Ectodermal cell (in vitro differentiated cells): ENCODE measurements at regions not wholly inside any gene's neighbourhood (a gene's known extent, or its start where the extent isn't known, plus 50 kb on each side); places are given as distances from the start of the nearest gene placed in this dataset.

Source experiments
- H3K27ac ChIP-seq: 2 replicates; pipeline ENCODE4 v1.7.0; 2013; ENCODE audit warnings: mild to moderate bottlenecking, low read depth, low read length; ENCODE audit not compliant: insufficient read depth, poor library complexity, severe bottlenecking
- H3K27me3 ChIP-seq: 2 replicates; pipeline ENCODE4 v1.7.0; 2013; ENCODE audit warnings: mild to moderate bottlenecking, low read length; ENCODE audit not compliant: insufficient read depth, control insufficient read depth, poor library complexity, severe bottlenecking
- H3K36me3 ChIP-seq: one replicate; pipeline ENCODE4 v1.7.0; 2013; ENCODE audit warnings: low read length; ENCODE audit not compliant: control insufficient read depth, insufficient read depth
- H3K4me1 ChIP-seq: one replicate; pipeline ENCODE4 v1.7.0; 2013; ENCODE audit warnings: low read length; ENCODE audit not compliant: control insufficient read depth, insufficient read depth
- H3K4me3 ChIP-seq: 2 replicates; pipeline ENCODE4 v1.7.0; 2013; ENCODE audit warnings: low read depth, low read length, control low read depth; ENCODE audit not compliant: insufficient read depth
- H3K9me3 ChIP-seq: 2 replicates; pipeline ENCODE4 v1.7.0; 2013; ENCODE audit warnings: mild to moderate bottlenecking, low read length, moderate library complexity; ENCODE audit not compliant: control insufficient read depth
- WGBS, 2 experiments: methylation state at CpG; one replicate each; pipeline ENCODE4 v1.1.7; 2013; ENCODE audit warnings: missing lambda C conversion rate in 2 of 2; 5-methylcytosine and 5-hydroxymethylcytosine counted together

GRCh38 chr3:14288833-14289451, 110.3 kb downstream of the LSM3 start:
- Histone ChIP-seq H3K27me3 (no peaks in the 10 kb centered on the region), H3K4me3 (no peak overlapping the region), H3K9me3 (no peaks in the 10 kb centered on the region), H3K36me3 (no peaks in the 10 kb centered on the region), H3K4me1 (peaks cover 12% of the 10 kb centered on the region), H3K27ac (no peak overlapping the region)
- 81 to 87% methylated on average over 4 to 5 of the region's 5 CpGs for WGBS, 2 experiments

- H3K36me3 ChIP-seq: no peaks in the 10 kb centered on the region
- no peaks in the 10 kb centered on the region for H3K27me3 ChIP-seq
- H3K27ac ChIP-seq: no peak overlapping the region
- 68 to 72% methylated on average over 7 of the region's 7 CpGs for WGBS, 2 experiments
- no peak overlapping the region for H3K4me3 ChIP-seq
- H3K9me3 ChIP-seq: no peaks in the 10 kb centered on the region
- peaks cover 9% of the 10 kb centered on the region for H3K4me1 ChIP-seq
Observed at GRCh38 chr3:14289590-14290461, 111.2 kb downstream of the LSM3 start.

DNA sequence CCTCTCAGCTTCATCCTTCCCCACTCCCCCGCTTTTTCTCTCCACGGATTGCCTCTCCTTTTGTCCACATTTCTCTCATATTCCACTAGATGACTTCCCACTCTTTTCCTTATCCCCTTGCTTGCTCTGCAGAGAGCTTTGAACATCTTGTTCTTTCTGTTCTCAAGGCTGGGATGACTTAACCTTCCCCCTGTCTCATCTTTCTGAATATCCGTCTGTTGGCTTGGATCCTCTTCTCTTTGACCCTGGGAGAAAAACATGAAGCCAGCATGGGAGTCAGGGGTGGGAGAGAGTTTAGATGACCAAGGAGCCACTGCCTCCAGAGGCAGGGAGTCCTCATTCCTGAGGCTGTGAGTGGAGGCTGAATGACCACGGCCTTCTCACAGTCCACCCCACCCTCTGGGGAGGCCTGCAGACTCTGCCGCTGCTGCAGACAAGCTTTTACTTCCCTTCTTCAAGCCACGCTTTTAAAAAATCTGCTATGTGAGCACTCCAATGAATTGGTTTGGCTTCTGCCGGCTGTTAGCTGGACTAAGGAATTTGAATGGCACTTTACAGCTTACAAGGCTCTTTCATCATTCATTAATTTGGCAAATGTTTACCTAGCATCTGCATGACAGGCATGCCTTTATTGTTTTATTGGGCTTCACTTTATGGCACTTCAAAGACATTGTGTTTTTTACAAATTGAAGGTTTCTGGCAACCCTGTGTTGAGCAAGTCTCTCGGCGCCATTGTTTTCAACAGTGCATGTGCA, 111.6 kb upstream of the SLC6A6 start:
- no peaks in the 10 kb centered on the region for H3K27me3 ChIP-seq
- H3K4me3 ChIP-seq: no peak overlapping the region
- H3K9me3 ChIP-seq: no peaks in the 10 kb centered on the region
- H3K4me1 ChIP-seq: peaks cover under 1% of the 10 kb centered on the region
- no peaks in the 10 kb centered on the region for H3K36me3 ChIP-seq
- no peak overlapping the region for H3K27ac ChIP-seq
- 60 to 72% methylated on average over 9 of the region's 9 CpGs for WGBS, 2 experiments

GRCh38 chr3:14295037-14295436, 107.4 kb upstream of the SLC6A6 start:
- H3K36me3 ChIP-seq: no peaks in the 10 kb centered on the region
- WGBS, 2 experiments: 97 to 100% methylated on average over 3 of the region's 3 CpGs
- no peak overlapping the region for H3K27ac ChIP-seq
- H3K4me3 ChIP-seq: no peak overlapping the region
- no peaks in the 10 kb centered on the region for H3K27me3 ChIP-seq
- H3K9me3 ChIP-seq: no peaks in the 10 kb centered on the region
- H3K4me1 ChIP-seq: no peaks in the 10 kb centered on the region

- H3K4me3 ChIP-seq: no peak overlapping the region
- H3K36me3 ChIP-seq: no peaks in the 10 kb centered on the region
- no peak overlapping the region for H3K27ac ChIP-seq
- no peaks in the 10 kb centered on the region for H3K4me1 ChIP-seq
- H3K27me3 ChIP-seq: no peaks in the 10 kb centered on the region
- no peaks in the 10 kb centered on the region for H3K9me3 ChIP-seq
- 93 to 97% methylated on average over 5 of the region's 5 CpGs for WGBS, 2 experiments
Observed at GRCh38 chr3:14295801-14296200, 106.6 kb upstream of the SLC6A6 start.

GRCh38 chr3:14297305-14297704, 105.1 kb upstream of the SLC6A6 start:
- 75 to 85% methylated on average over 8 of the region's 8 CpGs for WGBS, 2 experiments
- Histone ChIP-seq H3K4me1 (no peaks in the 10 kb centered on the region), H3K4me3 (no peak overlapping the region), H3K27me3 (no peaks in the 10 kb centered on the region), H3K36me3 (no peaks in the 10 kb centered on the region), H3K9me3 (no peaks in the 10 kb centered on the region), H3K27ac (no peak overlapping the region)

DNA sequence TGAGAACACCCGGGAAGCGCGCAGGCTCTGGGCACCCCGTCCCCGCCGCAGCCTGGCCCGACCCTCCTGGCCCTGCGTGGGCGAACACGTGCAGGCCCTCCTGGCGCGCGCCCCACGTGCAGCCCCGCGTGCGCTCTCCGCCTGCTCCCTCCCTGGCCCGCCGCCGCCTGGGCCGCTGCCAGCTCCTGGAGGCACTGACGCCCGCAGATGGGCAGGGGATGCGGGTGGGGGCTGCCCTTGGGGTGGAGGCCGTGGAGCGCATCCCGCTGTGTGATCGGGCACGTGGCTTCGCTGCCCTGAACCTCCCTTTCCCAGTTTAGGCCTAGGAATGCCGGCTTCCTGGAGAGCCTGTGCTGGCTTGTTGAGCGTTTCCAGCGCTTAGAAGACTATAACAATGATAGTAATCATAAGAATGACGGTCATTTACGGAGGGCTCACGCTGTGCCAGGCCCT, 104.6 kb upstream of the SLC6A6 start:
- Histone ChIP-seq H3K4me3 (no peak overlapping the region), H3K36me3 (no peaks in the 10 kb centered on the region), H3K4me1 (no peaks in the 10 kb centered on the region), H3K27me3 (no peaks in the 10 kb centered on the region), H3K9me3 (no peaks in the 10 kb centered on the region), H3K27ac (no peak overlapping the region)
- WGBS, 2 experiments: 89 to 92% methylated on average over 37 of the region's 37 CpGs

DNA sequence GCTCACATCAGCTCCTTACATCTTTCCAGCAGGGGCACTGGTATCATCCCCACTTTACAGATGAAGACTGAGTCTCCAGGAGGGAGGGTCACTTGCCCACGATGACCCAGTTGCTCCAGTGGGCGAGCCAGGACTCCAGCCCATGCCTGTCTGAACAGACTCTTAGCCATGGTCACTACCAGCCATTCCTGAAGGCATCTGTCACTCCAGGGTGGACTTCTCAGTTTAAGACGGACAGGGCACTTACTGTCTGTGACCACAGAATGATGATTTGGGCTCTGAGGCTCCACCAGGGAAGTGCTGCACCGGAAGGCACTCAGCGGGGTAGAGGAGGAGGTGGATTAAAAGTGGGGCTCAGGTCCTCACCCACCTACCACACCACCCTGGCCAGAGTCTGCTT, 104.0 kb upstream of the SLC6A6 start:
- Histone ChIP-seq H3K4me3 (no peak overlapping the region), H3K9me3 (no peaks in the 10 kb centered on the region), H3K27ac (no peak overlapping the region), H3K4me1 (no peaks in the 10 kb centered on the region), H3K36me3 (no peaks in the 10 kb centered on the region), H3K27me3 (no peaks in the 10 kb centered on the region)
- 96% methylated on average over 3 to 5 of the region's 5 CpGs for WGBS, 2 experiments

GRCh38 chr3:14298991-14299555, 103.3 kb upstream of the SLC6A6 start:
- Histone ChIP-seq H3K4me3 (no peak overlapping the region), H3K36me3 (no peaks in the 10 kb centered on the region), H3K9me3 (no peaks in the 10 kb centered on the region), H3K27me3 (no peaks in the 10 kb centered on the region), H3K27ac (no peak overlapping the region), H3K4me1 (no peaks in the 10 kb centered on the region)
- whole genome bisulfite sequencing, 2 experiments: 90 to 93% methylated on average over 8 of the region's 8 CpGs

DNA sequence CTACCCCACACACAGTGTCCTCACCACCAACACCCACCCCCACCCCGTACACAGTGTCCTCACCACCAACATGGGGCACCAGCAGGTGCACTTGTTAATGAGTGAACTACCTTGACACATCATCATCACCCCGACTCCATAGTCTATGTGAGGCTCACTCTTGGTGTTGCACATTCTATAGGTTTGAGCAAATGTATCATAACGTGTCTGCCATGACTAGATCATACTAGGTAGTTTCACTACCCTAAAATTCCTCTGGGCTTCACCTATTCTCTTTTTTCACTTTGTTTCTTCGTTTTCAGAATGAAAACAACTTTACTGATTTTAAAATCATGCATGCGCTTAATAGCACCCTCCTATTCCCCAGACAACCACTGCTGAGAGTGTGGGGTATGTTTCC, 102.6 kb upstream of the SLC6A6 start:
- Histone ChIP-seq H3K4me1 (no peaks in the 10 kb centered on the region), H3K27me3 (no peaks in the 10 kb centered on the region), H3K27ac (no peak overlapping the region), H3K9me3 (no peaks in the 10 kb centered on the region), H3K36me3 (no peaks in the 10 kb centered on the region), H3K4me3 (no peak overlapping the region)
- 84 to 92% methylated on average over 4 to 5 of the region's 5 CpGs for WGBS, 2 experiments
